HG02623 (cell line): ENCODE measurements at regions not wholly inside any gene's neighbourhood (a gene's known extent, or its start where the extent isn't known, plus 50 kb on each side); places are given as distances from the start of the nearest gene placed in this dataset.

Source experiments
- ATAC-seq: cut with Tn5 transposase; IDR thresholded peaks from one replicate; pipeline ENCODE4 v1.9.1; 2021; ENCODE audit warnings: moderate library complexity; ENCODE audit not compliant: unreplicated experiment

GRCh38 chr12:108066583-108067577 is 62.2 kb upstream of the WSCD2 start:
- ATAC-seq = no peak

DNA sequence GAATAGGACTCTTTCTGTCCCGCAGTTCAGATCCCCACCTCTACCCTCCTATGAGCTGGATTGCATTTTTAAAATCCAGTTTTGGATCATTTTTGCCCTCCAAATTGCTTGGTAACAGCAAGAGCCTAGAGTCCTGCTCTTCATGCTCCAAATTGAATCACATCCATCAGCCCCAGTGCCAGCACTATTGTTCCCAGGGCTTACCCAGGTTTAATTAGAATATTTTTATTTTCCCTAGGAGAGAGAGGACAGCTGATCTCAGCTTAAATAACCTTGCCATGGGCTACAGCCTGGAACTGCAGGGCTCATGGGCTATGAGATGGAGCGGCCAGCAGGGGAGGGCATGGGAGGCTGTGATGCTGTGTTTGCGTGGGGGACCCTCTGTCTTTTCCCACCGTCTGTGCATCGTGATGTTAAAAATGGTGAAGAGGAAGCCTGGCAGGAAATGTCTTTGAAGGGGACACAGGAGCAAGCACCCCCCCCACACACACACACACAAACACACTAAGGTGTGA is 59.4 kb upstream of the WSCD2 start:
- no peak for ATAC-seq

DNA sequence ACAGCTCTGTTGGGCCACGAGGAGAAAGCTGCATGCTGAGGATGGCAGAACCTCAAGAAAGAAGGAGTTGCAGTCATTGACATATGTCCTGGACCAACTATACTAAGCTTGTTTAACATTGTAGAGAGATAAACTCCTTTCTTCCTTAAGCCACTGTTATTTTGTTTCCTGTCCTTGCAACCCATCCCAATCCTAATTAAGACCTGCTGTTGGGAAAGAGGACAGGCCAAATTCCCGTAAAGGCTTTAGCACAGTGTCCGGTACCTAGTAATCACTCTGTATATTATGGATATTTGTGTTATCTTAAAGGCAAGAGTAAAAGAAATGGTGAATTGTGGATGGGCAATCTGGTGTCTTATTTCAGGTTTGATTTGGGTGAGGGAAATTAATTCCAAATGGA is 53.5 kb upstream of the WSCD2 start:
- ATAC-seq = no peak

- ATAC-seq = no peak
Observed at GRCh38 chr12:108076556-108076955, 52.5 kb upstream of the WSCD2 start.

GRCh38 chr12:108078428-108078827 is 50.7 kb upstream of the WSCD2 start:
- no peak for ATAC-seq
